Esophagus (tissue), 2 donors: ENCODE measurements at regions not wholly inside any gene's neighbourhood (a gene's known extent, or its start where the extent isn't known, plus 50 kb on each side); places are given as distances from the start of the nearest gene placed in this dataset.

Experiments used
- H3K27ac ChIP-seq, 2 donors: one replicate each; pipeline ENCODE4 v1.5.1; 2013; ENCODE audit warnings: low read depth in 2 of 2, mild to moderate bottlenecking in 2 of 2, inconsistent platforms in 1 of 2, low read length in 1 of 2, moderate library complexity in 1 of 2
- H3K27me3 ChIP-seq, 2 donors: one replicate each; pipeline ENCODE4 v1.6.1; 2013; ENCODE audit warnings: low read length in 2 of 2, control low read depth in 1 of 2, mild to moderate bottlenecking in 1 of 2; ENCODE audit not compliant: insufficient read depth in 2 of 2, control insufficient read depth in 1 of 2
- H3K36me3 ChIP-seq, 2 donors: one replicate each; pipeline ENCODE4 v1.6.1; 2013; ENCODE audit warnings: low read length in 1 of 2; ENCODE audit not compliant: control insufficient read depth in 2 of 2, insufficient read depth in 2 of 2
- H3K4me1 ChIP-seq, 2 donors: one replicate each; pipeline ENCODE4 v1.6.1; 2013; ENCODE audit warnings: low read length in 1 of 2; ENCODE audit not compliant: control insufficient read depth in 2 of 2, insufficient read depth in 2 of 2
- H3K4me3 ChIP-seq, 2 donors: one replicate each; pipeline ENCODE4 v1.5.1; 2013; ENCODE audit warnings: low read length in 2 of 2, mild to moderate bottlenecking in 2 of 2, low read depth in 1 of 2, moderate library complexity in 1 of 2
- H3K9me3 ChIP-seq, 2 donors: one replicate each; pipeline ENCODE4 v1.6.1; 2013; ENCODE audit warnings: mild to moderate bottlenecking in 2 of 2, low read depth in 1 of 2, low read length in 1 of 2, moderate library complexity in 1 of 2; ENCODE audit not compliant: control insufficient read depth in 2 of 2, insufficient read depth in 1 of 2
- WGBS, 2 donors: extraction: QIAGEN DNeasy Blood & Tissue Kit; methylation state at CpG; one replicate each; pipeline ENCODE4 v1.1.7; 2013; 5-methylcytosine and 5-hydroxymethylcytosine counted together
- donor health status: healthy with polysubstance abuse.
- donor health status: Bipolar disorder and iron deficiency.

- H3K27me3 ChIP-seq = no peaks in the 10 kb centered on the region
- no peaks in the 10 kb centered on the region for H3K4me1 ChIP-seq
- H3K36me3 ChIP-seq = no peaks in the 10 kb centered on the region
- H3K9me3 ChIP-seq = no peaks in the 10 kb centered on the region
- H3K27ac ChIP-seq = no peak overlapping the region
- H3K4me3 ChIP-seq = no peak overlapping the region
- WGBS, 2 donors = 77 to 89% methylated on average over 11 of the region's 11 CpGs
These were observed 288.0 kb downstream of the MAF start for GRCh38 chr16:79312502-79312901.

GRCh38 chr16:79310710-79311109 is 289.8 kb downstream of the MAF start:
- H3K27ac ChIP-seq = no peak overlapping the region
- no peaks in the 10 kb centered on the region for H3K4me1 ChIP-seq
- H3K4me3 ChIP-seq = no peak overlapping the region
- 55 to 61% methylated on average over 5 to 7 of the region's 7 CpGs for WGBS, 2 donors
- H3K27me3 ChIP-seq = no peaks in the 10 kb centered on the region
- H3K36me3 ChIP-seq = no peaks in the 10 kb centered on the region
- H3K9me3 ChIP-seq = no peaks in the 10 kb centered on the region

GRCh38 chr16:79309606-79310005 is 290.9 kb downstream of the MAF start:
- 64 to 65% methylated on average over 6 of the region's 6 CpGs for WGBS, 2 donors
- H3K36me3 ChIP-seq = no peaks in the 10 kb centered on the region
- no peaks in the 10 kb centered on the region for H3K27me3 ChIP-seq
- H3K4me3 ChIP-seq = no peak overlapping the region
- no peak overlapping the region for H3K27ac ChIP-seq
- no peaks in the 10 kb centered on the region for H3K4me1 ChIP-seq
- H3K9me3 ChIP-seq = no peaks in the 10 kb centered on the region

GRCh38 chr16:79307214-79307613 is 293.3 kb downstream of the MAF start:
- no peaks in the 10 kb centered on the region for H3K27me3 ChIP-seq
- H3K27ac ChIP-seq = no peak overlapping the region
- no peaks in the 10 kb centered on the region for H3K4me1 ChIP-seq
- 85 to 88% methylated on average over 10 of the region's 10 CpGs for whole genome bisulfite sequencing, 2 donors
- no peaks in the 10 kb centered on the region for H3K36me3 ChIP-seq
- H3K4me3 ChIP-seq = no peak overlapping the region
- H3K9me3 ChIP-seq = no peaks in the 10 kb centered on the region

GRCh38 chr16:79305074-79305473 is 295.5 kb downstream of the MAF start:
- Histone ChIP-seq H3K4me1 (no peaks in the 10 kb centered on the region), H3K27ac (no peak overlapping the region), H3K36me3 (no peaks in the 10 kb centered on the region), H3K9me3 (no peaks in the 10 kb centered on the region), H3K4me3 (no peak overlapping the region), H3K27me3 (no peaks in the 10 kb centered on the region)
- 86 to 94% methylated on average over 10 of the region's 10 CpGs for WGBS, 2 donors

- 61 to 66% methylated on average over 8 of the region's 8 CpGs for WGBS, 2 donors
These were observed 296.6 kb downstream of the MAF start for GRCh38 chr16:79303959-79304387.

GRCh38 chr16:79303206-79303605 is 297.3 kb downstream of the MAF start:
- Histone ChIP-seq H3K9me3 (no peaks in the 10 kb centered on the region), H3K4me1 (peaks cover 0 to 2% of the 10 kb centered on the region in 2 donors), H3K36me3 (no peaks in the 10 kb centered on the region), H3K27me3 (no peaks in the 10 kb centered on the region), H3K4me3 (no peak overlapping the region), H3K27ac (no peak overlapping the region)
- WGBS, 2 donors = 79 to 89% methylated on average over 3 of the region's 3 CpGs

More at GRCh38 chr16:79303959-79304387, 296.6 kb downstream of the MAF start:
- Histone ChIP-seq H3K4me1 (peaks cover 0 to 2% of the 10 kb centered on the region in 2 donors), H3K36me3 (no peaks in the 10 kb centered on the region), H3K27ac (no peak overlapping the region), H3K4me3 (no peak overlapping the region), H3K9me3 (no peaks in the 10 kb centered on the region), H3K27me3 (no peaks in the 10 kb centered on the region)

- Histone ChIP-seq H3K36me3 (no peaks in the 10 kb centered on the region), H3K4me1 (peaks cover 0 to 2% of the 10 kb centered on the region in 2 donors), H3K4me3 (no peak overlapping the region), H3K9me3 (no peaks in the 10 kb centered on the region), H3K27me3 (no peaks in the 10 kb centered on the region), H3K27ac (no peak overlapping the region)
- 81 to 92% methylated on average over 7 of the region's 7 CpGs for WGBS, 2 donors
These were observed 297.8 kb downstream of the MAF start for GRCh38 chr16:79302731-79303130.

GRCh38 chr16:79301051-79301450 is 299.5 kb downstream of the MAF start:
- peaks cover 0 to 2% of the 10 kb centered on the region in 2 donors for H3K4me1 ChIP-seq
- H3K4me3 ChIP-seq = no peak overlapping the region
- no peak overlapping the region for H3K27ac ChIP-seq
- no peaks in the 10 kb centered on the region for H3K27me3 ChIP-seq
- WGBS, 2 donors = 86 to 89% methylated on average over 12 of the region's 12 CpGs
- H3K36me3 ChIP-seq = no peaks in the 10 kb centered on the region
- H3K9me3 ChIP-seq = no peaks in the 10 kb centered on the region

- 88 to 89% methylated on average over 16 of the region's 16 CpGs for WGBS, 2 donors
- H3K27ac ChIP-seq = no peak overlapping the region
- no peak overlapping the region for H3K4me3 ChIP-seq
- no peaks in the 10 kb centered on the region for H3K9me3 ChIP-seq
- H3K4me1 ChIP-seq = peaks cover 0 to 2% of the 10 kb centered on the region in 2 donors
- H3K36me3 ChIP-seq = no peaks in the 10 kb centered on the region
- H3K27me3 ChIP-seq = no peaks in the 10 kb centered on the region
These were observed 301.4 kb downstream of the MAF start for GRCh38 chr16:79298894-79299799.
